Progenitor cell of endocrine pancreas (in vitro differentiated cells): ENCODE measurements at regions not wholly inside any gene's neighbourhood (a gene's known extent, or its start where the extent isn't known, plus 50 kb on each side); places are given as distances from the start of the nearest gene placed in this dataset.

Experiments used
- DNase-seq: peaks from one replicate; pipeline ENCODE4 v3.0.0; 2021; ENCODE audit warnings: low spot score; ENCODE audit not compliant: unreplicated experiment
- H3K27ac Mint-ChIP-seq: 2 replicates; pipeline ENCODE4 v1.8.0; 2021; ENCODE audit warnings: mild to moderate bottlenecking, moderate library complexity, mixed read lengths
- H3K27me3 Mint-ChIP-seq: 2 replicates; pipeline ENCODE4 v1.8.0; 2021; ENCODE audit warnings: mixed read lengths
- H3K36me3 Mint-ChIP-seq: 2 replicates; pipeline ENCODE4 v1.8.0; 2022; ENCODE audit warnings: mixed read lengths; ENCODE audit not compliant: insufficient read depth
- H3K4me1 Mint-ChIP-seq: 2 replicates; pipeline ENCODE4 v1.8.0; 2021; ENCODE audit warnings: low read depth, mixed read lengths
- H3K4me3 Mint-ChIP-seq: 2 replicates; pipeline ENCODE4 v1.8.0; 2021; ENCODE audit warnings: low read depth, mild to moderate bottlenecking, moderate library complexity, mixed read lengths
- H3K9me3 Mint-ChIP-seq: 2 replicates; pipeline ENCODE4 v1.8.0; 2021; ENCODE audit warnings: low read depth, mixed read lengths
- CTCF ChIP-seq: fragments of 200-600 bp; sonication (generic); IDR thresholded peaks from one replicate; pipeline ENCODE4 v1.5.0; 2021; ENCODE audit warnings: antibody characterized with exemption, mild to moderate bottlenecking; ENCODE audit not compliant: unreplicated experiment

GRCh38 chr22:48373626-48374173 is 1454.0 kb downstream of the BRD1 start:
- DNase-seq: no peak
- no peak for TF ChIP-seq CTCF
- Mint-ChIP-seq H3K27me3 (peaks cover 97% of the 10 kb centered on the region), H3K9me3 (no peaks in the 10 kb centered on the region), H3K4me3 (no peak overlapping the region), H3K36me3 (no peaks in the 10 kb centered on the region), H3K4me1 (peaks cover 9% of the 10 kb centered on the region), H3K27ac (no peak overlapping the region)

DNA sequence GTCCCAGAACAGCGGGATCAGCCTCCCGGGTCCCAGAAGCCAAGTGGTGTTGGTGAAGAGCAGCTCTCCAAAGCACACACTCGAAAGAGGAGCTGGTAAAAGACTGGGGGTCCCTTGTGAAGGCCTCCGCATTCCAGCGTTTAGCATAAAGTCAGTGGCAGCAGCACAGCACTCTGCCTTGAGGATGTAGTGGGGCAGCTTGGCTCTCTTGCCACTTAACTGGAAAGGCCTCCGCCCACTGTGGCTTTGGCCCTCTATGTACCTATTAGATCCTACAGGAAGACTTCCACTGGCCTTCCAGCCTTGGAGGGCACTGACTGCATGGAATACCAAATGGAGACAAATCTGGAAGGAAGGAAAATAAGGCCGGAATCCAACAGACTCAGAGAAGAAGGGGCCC is 1455.3 kb downstream of the BRD1 start:
- no peak for TF ChIP-seq CTCF
- H3K27ac Mint-ChIP-seq: no peak overlapping the region
- H3K4me1 Mint-ChIP-seq: peaks cover 9% of the 10 kb centered on the region
- peaks cover 94% of the 10 kb centered on the region for H3K27me3 Mint-ChIP-seq
- no peaks in the 10 kb centered on the region for H3K9me3 Mint-ChIP-seq
- H3K36me3 Mint-ChIP-seq: no peaks in the 10 kb centered on the region
- DNase-seq: no peak
- no peak overlapping the region for H3K4me3 Mint-ChIP-seq

GRCh38 chr22:48371391-48371790 is 1456.3 kb downstream of the BRD1 start:
- Mint-ChIP-seq H3K4me1 (peaks cover 9% of the 10 kb centered on the region), H3K36me3 (no peaks in the 10 kb centered on the region), H3K27me3 (peaks cover 94% of the 10 kb centered on the region), H3K4me3 (no peak overlapping the region), H3K27ac (no peak overlapping the region), H3K9me3 (no peaks in the 10 kb centered on the region)
- TF ChIP-seq CTCF: no peak
- no peak for DNase-seq

DNA sequence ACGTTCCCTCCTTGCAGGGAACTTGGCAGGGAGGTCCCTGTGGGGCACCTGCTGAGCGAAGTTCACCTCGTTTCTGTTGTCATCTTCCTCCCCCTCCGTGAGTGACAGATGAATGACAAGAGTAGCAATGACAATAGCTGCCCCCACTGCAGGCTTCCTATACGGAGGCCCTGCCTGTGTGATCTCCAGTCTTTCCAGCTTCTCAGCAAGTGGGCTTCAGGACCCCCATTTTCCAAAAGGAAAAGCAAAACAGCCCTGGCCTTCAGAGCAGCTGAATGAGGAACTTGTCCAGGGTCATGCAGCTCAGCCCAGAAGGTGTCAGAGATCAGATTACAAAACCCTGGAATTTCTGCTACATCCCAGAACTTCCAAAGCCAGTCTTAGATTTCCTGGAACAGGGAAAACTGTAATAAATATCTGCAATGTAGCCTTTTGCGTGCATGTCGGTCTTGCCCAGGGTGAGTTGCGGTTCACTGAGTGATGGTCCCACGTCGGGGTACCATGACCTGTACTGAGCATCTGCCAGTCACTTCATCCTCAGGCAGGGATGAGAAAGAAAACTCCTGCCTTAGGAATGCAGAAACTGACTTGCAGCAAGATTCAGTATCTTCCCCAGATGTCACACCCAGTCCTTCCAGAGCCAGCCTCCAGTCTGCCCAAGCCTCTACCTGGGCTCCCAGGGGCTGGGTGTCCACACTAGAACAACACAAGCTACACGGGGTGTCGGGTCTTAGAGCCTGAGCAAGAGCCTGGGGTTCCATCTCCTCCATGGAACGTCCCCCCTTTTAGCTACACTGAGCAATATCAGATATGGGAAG is 1457.0 kb downstream of the BRD1 start:
- peak overlapping the region; percentile 14 for H3K4me3 Mint-ChIP-seq
- peaks cover 9% of the 10 kb centered on the region for H3K4me1 Mint-ChIP-seq
- H3K36me3 Mint-ChIP-seq: no peaks in the 10 kb centered on the region
- no peak for DNase-seq
- no peak for TF ChIP-seq CTCF
- H3K9me3 Mint-ChIP-seq: no peaks in the 10 kb centered on the region
- peaks cover 94% of the 10 kb centered on the region for H3K27me3 Mint-ChIP-seq
- no peak overlapping the region for H3K27ac Mint-ChIP-seq

DNA sequence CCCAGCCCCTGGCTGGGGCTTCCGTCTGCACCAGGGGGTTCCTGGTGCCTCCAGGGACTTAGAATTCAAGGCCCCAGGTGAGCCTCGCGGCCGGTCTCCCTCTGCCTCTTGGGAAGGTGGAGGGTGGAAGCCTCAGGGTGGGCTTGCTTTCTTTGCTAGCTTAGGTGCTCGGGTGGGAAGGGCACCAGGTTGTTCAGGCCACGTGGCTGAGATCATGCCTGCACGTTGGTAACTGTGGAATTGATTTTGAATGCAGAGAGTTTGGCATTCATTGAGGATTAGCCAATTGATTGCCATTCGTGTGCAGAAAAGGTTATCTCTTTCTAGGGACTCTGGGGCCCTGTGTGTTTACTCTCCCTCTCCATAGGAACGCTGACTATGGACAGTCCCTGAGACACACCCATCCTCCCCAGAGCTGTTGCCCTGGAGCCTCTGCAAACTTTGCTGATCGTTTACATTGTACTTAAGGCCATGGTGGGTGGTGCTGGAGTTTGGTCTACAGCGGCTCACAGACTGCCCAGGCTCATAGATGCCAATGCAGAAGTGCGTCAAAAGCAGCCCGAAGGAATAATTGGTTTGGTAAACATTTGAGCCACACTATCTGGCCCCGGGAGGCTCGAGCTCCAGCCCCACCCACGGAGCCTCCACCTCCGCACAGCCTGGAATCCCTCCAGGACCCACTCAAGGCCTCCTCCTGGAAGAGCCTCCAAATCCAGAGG is 1457.7 kb downstream of the BRD1 start:
- Mint-ChIP-seq H3K4me3 (no peak overlapping the region), H3K27me3 (peaks cover 92% of the 10 kb centered on the region), H3K27ac (no peak overlapping the region), H3K4me1 (peaks cover 9% of the 10 kb centered on the region), H3K9me3 (no peaks in the 10 kb centered on the region), H3K36me3 (no peaks in the 10 kb centered on the region)
- TF ChIP-seq CTCF: no peak
- DNase-seq: no peak
